Stimulated activated CD4-positive, alpha-beta T cell treated with anti-CD3 and anti-CD28 coated beads, Interleukin-4, amount 100 ng/mL, for 48 hours (primary cell): ENCODE measurements at regions not wholly inside any gene's neighbourhood (a gene's known extent, or its start where the extent isn't known, plus 50 kb on each side); places are given as distances from the start of the nearest gene placed in this dataset.

Source experiments
- DNase-seq, 2 donors: peaks; one replicate each; pipeline ENCODE4 v3.0.0-alpha.2; 2020; ENCODE audit warnings: low read depth in 2 of 2

GRCh38 chr21:37967036-37967435, 50.8 kb upstream of the KCNJ6 start:
- DNase-seq = no peak

DNA sequence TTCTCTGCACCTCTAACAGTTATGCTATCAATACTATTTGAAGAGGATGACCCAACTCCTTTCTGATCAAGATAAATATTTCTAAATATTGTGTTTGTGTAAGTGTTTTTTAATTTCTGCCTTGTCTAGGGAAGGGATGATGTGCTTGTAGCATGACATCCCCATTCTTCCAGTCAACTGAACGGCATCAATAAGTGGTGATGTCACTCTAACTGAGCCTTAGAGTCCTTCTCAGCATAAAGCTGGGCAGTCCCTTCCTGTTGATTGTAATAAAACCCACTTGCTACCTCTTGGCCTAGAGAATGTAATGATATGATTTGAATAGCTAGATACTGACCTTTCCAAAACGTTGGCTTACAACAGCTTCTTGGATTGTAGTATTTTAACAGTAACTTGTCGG, 52.5 kb upstream of the KCNJ6 start:
- DNase-seq = no peak

DNA sequence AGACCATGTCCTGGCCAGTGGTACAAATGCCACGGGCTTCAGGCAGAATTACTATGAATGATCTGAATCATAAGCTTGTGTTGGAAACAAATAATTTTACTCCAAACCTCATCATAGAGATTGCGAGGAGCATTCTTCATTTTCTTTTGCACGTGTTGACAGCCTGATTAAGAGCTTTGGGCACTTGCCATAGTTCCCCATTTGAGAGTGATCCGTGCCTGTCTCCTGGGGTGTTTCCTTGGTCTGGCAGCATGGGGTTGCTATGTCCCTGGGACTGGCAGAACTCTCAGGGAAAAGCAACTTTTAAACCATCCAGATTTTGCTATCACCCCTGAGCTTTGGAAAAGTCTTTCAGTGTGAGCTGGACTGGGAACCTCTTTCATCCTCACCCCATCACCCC, 54.3 kb upstream of the KCNJ6 start:
- DNase-seq = no peak

GRCh38 chr21:37971390-37971950, 55.2 kb upstream of the KCNJ6 start:
- no peak for DNase-seq

DNA sequence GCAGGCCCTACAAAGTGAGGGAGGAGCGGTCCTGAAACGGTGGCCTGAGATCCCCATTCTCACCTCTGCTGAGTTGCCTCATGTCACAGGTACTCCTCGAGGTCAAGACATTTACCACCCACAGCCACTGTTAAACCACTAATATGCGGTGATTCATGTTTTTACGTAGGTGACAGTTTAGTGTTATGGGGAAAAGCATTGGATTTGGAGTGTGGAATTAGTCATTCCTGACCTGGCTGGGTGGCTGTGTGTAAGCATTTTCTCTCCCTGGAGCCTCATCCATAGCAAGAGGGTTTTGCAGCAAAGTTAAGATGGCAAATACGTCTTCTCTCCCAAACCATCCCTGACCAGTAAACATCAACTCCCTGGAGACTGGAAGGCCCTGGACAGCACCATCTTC, 57.8 kb upstream of the KCNJ6 start:
- DNase-seq = no peak

- no peak for DNase-seq
Observed at GRCh38 chr21:37982496-37983318, 66.5 kb upstream of the KCNJ6 start.

DNA sequence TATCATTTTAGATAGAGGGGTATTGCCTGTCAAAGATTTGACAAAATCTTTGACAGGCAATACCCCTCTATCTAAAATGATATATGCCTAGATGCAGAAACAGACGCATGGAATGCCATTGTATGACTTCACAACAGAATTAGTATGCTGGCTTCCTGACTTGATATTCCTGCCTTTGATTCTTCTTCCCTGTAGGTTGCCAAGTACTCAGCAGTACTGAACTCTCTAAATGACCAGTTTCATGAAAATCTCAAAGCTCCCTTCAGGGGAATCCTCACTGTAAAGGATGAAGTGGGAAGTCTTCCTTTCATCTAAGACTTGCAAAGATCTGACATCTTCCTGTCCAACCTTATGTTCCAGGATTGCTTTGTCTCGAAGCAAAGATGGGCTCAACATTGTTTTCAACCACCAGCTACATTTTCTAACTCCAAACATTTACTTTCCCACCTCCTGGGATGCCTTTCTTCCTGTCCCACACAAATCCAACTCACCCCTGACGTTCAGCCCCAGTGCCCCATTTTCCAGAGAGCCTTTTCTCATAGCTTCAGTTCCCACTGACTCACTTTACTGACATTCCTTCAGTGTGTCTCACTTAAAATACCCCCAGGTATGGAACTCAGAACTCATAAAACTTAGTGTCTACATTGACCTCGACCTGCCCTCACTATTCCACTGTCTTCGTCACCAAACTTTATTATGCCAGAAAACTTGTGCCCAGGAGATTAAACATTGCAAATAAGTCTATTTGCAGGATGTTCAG, 67.3 kb upstream of the KCNJ6 start:
- DNase-seq = no peak

GRCh38 chr21:37984416-37984815, 68.2 kb upstream of the KCNJ6 start:
- no peak for DNase-seq

GRCh38 chr21:37986000-37986399, 69.7 kb upstream of the KCNJ6 start:
- no peak for DNase-seq

DNA sequence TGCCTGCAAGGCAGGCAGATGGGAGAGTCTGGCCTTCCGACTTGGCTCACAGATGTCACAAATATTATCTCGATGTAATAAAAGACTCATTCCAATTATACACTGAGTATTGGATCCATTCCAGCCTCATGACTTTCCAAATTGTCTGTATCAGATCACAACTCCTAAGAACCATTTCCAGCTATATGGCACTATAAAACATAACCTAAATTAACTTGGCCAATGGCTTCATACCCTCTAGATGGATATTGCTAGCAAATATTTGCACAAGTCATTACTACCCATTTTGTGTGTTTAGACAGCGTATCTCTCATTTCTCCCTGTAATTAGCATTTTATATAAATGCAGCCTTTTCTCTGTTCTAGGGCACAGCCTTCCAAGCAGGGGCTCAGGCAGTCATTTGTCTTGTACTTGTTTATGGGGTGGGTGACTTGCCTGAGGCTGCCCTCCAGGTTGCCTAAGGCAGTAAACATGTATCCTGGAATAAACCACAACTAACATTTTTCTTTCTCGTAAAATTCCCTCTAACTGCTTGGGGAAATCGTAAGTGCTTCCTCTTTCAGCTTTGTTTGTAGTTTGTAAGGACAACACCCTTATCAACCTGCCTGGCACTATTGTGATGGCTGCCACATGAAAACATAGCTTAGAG, 70.6 kb upstream of the KCNJ6 start:
- DNase-seq = no peak

GRCh38 chr21:37987668-37988067, 71.4 kb upstream of the KCNJ6 start:
- DNase-seq = no peak

DNA sequence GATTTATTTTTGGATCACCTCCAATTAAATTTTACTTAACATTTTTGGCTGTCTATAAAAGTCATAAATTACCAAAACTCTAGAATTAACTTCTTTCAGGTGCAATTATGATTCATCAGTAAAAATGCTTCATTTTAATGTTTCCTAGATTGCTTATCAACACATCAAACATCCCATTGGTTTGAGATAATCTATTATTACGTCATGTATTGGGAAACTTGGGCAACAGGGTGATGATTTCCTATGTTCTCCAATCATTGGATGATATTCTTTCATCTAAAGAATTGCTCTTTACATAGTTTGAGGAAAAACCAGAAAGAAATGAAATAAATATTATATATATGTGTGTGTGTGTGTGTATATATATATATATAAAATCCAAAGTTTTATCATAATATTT, 76.8 kb upstream of the KCNJ6 start:
- DNase-seq = no peak

DNA sequence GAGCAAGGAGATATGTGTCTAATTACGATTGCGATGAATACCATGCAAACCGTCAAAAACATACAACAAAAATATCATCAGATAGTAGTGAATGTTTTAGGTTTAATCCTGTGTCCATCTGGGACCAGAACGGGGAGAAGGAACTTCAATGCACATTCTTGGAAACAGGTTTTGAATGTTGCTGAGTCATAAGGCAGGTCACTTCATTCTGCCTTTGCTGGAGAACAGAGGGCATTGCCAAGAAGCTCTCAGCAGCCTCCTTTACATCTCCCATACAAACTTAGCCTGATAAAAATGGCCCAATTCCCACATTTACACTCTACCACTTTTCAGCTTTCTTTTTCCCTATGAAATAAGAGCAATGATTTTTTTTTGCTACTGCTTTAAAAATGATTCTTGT, 78.0 kb upstream of the KCNJ6 start:
- DNase-seq = no peak

DNA sequence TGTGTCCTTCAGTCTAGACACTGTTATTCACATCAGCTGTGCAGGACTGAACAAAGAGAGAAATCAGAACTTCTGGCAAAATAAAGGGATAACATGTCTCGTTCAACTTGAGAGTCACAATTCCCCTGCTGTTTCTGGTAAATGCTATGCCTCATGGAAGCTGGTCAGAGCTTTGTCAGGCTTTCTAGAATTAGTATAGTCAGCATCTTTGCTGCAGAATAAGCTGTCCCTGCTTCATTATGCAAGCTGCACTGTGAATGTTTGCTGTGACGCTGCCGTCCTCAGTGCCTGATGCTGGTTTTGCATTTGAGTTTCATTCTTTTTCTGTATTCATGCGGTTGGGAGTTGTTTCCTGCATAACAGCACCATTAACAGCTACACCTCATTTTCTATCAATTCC, 96.4 kb upstream of the KCNJ6 start:
- DNase-seq = no peak

GRCh38 chr21:38013741-38014140, 97.5 kb upstream of the KCNJ6 start:
- no peak for DNase-seq

- no peak for DNase-seq
Observed at GRCh38 chr21:38014298-38014697, 98.0 kb upstream of the KCNJ6 start.

GRCh38 chr21:38027901-38028498, 111.7 kb upstream of the KCNJ6 start:
- DNase-seq = no peak

- DNase-seq = no peak
Observed at GRCh38 chr21:38032082-38032801, 116.0 kb upstream of the KCNJ6 start.

DNA sequence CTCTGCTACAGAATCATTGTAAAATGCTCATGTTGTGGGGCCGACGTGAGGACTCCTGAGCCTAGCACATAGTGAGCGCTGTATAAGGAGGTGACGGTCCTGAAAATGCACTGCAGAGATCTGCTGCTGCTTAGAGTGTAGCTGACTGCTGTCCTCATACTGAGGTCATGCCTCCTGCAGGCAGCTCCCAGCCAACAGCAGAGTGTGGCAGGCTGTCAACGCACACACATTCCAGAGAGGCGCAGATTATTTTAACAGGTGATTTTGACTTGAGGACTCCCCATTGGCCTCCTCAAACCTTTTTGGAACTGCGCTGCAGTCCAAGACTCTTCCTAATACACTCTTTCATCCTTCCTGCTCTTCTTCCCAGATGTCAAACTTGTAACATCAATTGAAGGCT, 119.8 kb upstream of the KCNJ6 start:
- no peak for DNase-seq

GRCh38 chr21:38037416-38037815, 121.2 kb upstream of the KCNJ6 start:
- no peak for DNase-seq

DNA sequence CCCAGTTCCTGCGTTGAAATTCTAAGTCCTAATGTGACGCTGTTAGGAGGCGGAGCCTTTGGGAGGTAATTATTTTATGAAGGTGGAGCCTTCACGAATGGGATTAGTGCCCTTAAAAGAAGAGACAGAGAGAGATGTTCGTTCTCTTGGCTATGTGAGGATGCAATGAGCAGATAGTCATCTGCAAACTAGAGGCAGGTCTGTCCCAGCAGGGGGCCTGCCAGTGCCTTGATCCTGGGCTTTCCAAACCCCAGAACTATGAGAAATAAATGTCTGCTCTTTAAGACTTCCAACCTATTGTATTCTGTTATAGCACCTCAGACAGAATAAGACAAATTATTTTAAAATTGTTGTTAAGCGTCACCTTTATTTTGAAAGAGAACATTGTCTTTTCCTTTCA, 123.1 kb upstream of the KCNJ6 start:
- DNase-seq = no peak
